PC-9 (cell line): ENCODE measurements at regions not wholly inside any gene's neighbourhood (a gene's known extent, or its start where the extent isn't known, plus 50 kb on each side); places are given as distances from the start of the nearest gene placed in this dataset.
"Not testable (repeated sequence)": the region's sequence is repeated elsewhere in the genome, so short reads cannot be mapped to it uniquely, and the experiment has no call there.

ENCODE experiments used
- BruUV-seq: library from RNA; stranded (reverse); fragments of 400-500 nt; replicated peaks from 2 replicates; lab custom pipeline; 2021; lab: Mats Ljungman, UMichigan
- CTCF ChIA-PET: fragments of 300-600 bp; sonication (Branson Sonifier 250); formaldehyde crosslinking; loops from one replicate; lab custom pipeline; 2022; ENCODE audit warnings: antibody characterized with exemption; lab: Charles Lee
- POLR2A ChIA-PET: fragments of 300-600 bp; sonication (Branson Sonifier 250); formaldehyde crosslinking; loops from one replicate; lab custom pipeline; 2022; ENCODE audit warnings: antibody characterized with exemption; ENCODE audit not compliant: unreplicated experiment; lab: Charles Lee
- DNase-seq, 2 experiments: peaks; one replicate each; pipeline versions ENCODE4 v3.0.0 to v3.0.0-alpha.2; 2015 to 2022; ENCODE audit warnings: mixed read lengths in 1 of 2
- H2AFZ ChIP-seq: fragments of 200-600 bp; sonication (generic); 2 replicates; pipeline ENCODE4 v1.8.1; 2017; ENCODE audit warnings: antibody characterized with exemption
- H3F3A ChIP-seq: fragments of 200-600 bp; sonication (generic); 2 replicates; pipeline ENCODE4 v1.8.1; 2017; ENCODE audit warnings: antibody characterized with exemption, mild to moderate bottlenecking, low read depth; ENCODE audit not compliant: insufficient read depth
- H3K27ac ChIP-seq: fragments of 200-600 bp; sonication (generic); 2 replicates; pipeline ENCODE4 v1.6.1; 2016; ENCODE audit warnings: mixed run types
- H3K27me3 ChIP-seq: fragments of 200-600 bp; sonication (generic); 2 replicates; pipeline ENCODE4 v1.6.1; 2016; ENCODE audit warnings: low read depth, mixed run types; ENCODE audit not compliant: insufficient read depth
- H3K36me3 ChIP-seq: fragments of 200-600 bp; sonication (generic); 2 replicates; pipeline ENCODE4 v1.6.1; 2016; ENCODE audit warnings: low read depth, mixed run types
- H3K4me1 ChIP-seq: fragments of 200-600 bp; sonication (generic); replicated peaks from 2 replicates; pipeline ENCODE4 v1.6.1; 2016; ENCODE audit warnings: mixed run types; ENCODE audit not compliant: insufficient read depth
- H3K4me2 ChIP-seq: fragments of 200-600 bp; sonication (generic); 2 replicates; pipeline ENCODE4 v1.6.1; 2017; ENCODE audit warnings: mixed run types
- H3K4me3 ChIP-seq: fragments of 200-600 bp; sonication (generic); 2 replicates; pipeline ENCODE4 v1.6.1; 2016; ENCODE audit warnings: mixed run types
- H3K79me2 ChIP-seq: fragments of 200-600 bp; sonication (generic); 2 replicates; pipeline ENCODE4 v1.6.1; 2017; ENCODE audit warnings: low read depth, mixed run types
- H3K9me2 ChIP-seq: fragments of 200-600 bp; sonication (generic); 2 replicates; pipeline ENCODE4 v1.8.1; 2017; ENCODE audit warnings: mild to moderate bottlenecking; ENCODE audit not compliant: insufficient read depth
- H3K9me3 ChIP-seq: fragments of 200-600 bp; sonication (generic); 2 replicates; pipeline ENCODE4 v1.8.1; 2016; ENCODE audit warnings: low read depth; ENCODE audit not compliant: insufficient read depth
- H4K20me1 ChIP-seq: fragments of 200-600 bp; sonication (generic); 2 replicates; pipeline ENCODE4 v1.8.1; 2017; ENCODE audit not compliant: insufficient read depth
- EZH2 ChIP-seq: fragments of 200-600 bp; sonication (generic); IDR thresholded peaks from 2 replicates; pipeline ENCODE4 v1.8.0; 2017; ENCODE audit warnings: antibody characterized with exemption, low read depth
- intact Hi-C: fragments of 100-400 bp; cut with micrococcal nuclease; formaldehyde crosslinking; loops from one replicate; pipeline ENCODE4 v1.10.0; 2022; ENCODE audit not compliant: unreplicated experiment
- TF ChIP-seq, protein P1 (sequence below): fragments of 200-600 bp; sonication (generic); conservative IDR thresholded peaks from 2 replicates; pipeline ENCODE4 v1.6.1; 2017; ENCODE audit warnings: mixed run types, antibody characterized with exemption, mild to moderate bottlenecking, moderate library complexity

DNA sequence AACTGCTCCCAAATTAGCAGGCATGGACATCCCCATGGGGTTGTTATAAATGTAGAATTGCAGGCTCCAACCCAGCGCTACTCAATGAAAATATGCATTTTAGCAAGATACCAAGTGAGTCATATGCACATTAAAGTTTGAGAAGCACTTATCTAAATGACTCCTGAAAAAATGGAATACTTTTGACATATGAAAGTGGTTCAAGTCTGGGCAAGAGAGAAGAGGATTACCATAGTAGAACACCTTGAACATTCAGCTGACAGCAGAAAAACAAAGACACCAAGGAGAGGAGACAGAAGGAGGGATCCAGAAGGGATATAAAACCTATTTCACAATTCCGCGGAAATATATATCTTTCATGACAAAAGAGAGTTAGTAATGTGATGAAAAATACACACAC lies 63.2 kb upstream of the CT83 start:
- ChIA-PET POLR2A (interaction anchor here (0.6 kb wide), 1 partner anchor 207 kb away, joined by 5 read pairs; no protein-coding TSS in a partner anchor), CTCF (no interaction called here)
- Histone ChIP-seq H3K4me1 (no peaks in the 10 kb centered on the region), H3K36me3 (no peaks in the 10 kb centered on the region), H3K4me2 (no peak overlapping the region), H3F3A (no peaks in the 10 kb centered on the region), H2AFZ (no peak overlapping the region), H3K27me3 (no peaks in the 10 kb centered on the region), H3K79me2 (no peaks in the 10 kb centered on the region), H3K9me2 (no peaks in the 10 kb centered on the region), H3K27ac (no peak overlapping the region), H4K20me1 (no peaks in the 10 kb centered on the region), H3K9me3 (no peaks in the 10 kb centered on the region), H3K4me3 (no peak overlapping the region)
- intact Hi-C loops: no loop called here
- TF ChIP-seq EZH2: no peak
- TF ChIP-seq, protein P1, sequence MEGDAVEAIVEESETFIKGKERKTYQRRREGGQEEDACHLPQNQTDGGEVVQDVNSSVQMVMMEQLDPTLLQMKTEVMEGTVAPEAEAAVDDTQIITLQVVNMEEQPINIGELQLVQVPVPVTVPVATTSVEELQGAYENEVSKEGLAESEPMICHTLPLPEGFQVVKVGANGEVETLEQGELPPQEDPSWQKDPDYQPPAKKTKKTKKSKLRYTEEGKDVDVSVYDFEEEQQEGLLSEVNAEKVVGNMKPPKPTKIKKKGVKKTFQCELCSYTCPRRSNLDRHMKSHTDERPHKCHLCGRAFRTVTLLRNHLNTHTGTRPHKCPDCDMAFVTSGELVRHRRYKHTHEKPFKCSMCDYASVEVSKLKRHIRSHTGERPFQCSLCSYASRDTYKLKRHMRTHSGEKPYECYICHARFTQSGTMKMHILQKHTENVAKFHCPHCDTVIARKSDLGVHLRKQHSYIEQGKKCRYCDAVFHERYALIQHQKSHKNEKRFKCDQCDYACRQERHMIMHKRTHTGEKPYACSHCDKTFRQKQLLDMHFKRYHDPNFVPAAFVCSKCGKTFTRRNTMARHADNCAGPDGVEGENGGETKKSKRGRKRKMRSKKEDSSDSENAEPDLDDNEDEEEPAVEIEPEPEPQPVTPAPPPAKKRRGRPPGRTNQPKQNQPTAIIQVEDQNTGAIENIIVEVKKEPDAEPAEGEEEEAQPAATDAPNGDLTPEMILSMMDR: no peak
- BruUV-seq: no TSS peak
- no peak for DNase-seq

GRCh38 chrX:116520280-116520679 lies 57.5 kb upstream of the CT83 start:
- peak overlapping the region; percentile 26; the same call in 1 of the 2 replicates for H3K4me3 ChIP-seq
- H3K27me3 ChIP-seq, POLR2A ChIA-PET, H3K4me1 ChIP-seq, H4K20me1 ChIP-seq, H3K27ac ChIP-seq, H3K36me3 ChIP-seq, CTCF ChIA-PET, H3K9me3 ChIP-seq, BruUV-seq, H3K9me2 ChIP-seq, H3K79me2 ChIP-seq, H3F3A ChIP-seq, intact Hi-C loops, H2AFZ ChIP-seq: not testable (repeated sequence)
- H3K4me2 ChIP-seq: peak overlapping the region; percentile 51; the same call in 1 of the 2 replicates
- peak in 1 of 2 experiments; percentile 2 for DNase-seq
